ENCODE measurements at regions not wholly inside any gene's neighbourhood (a gene's known extent, or its start where the extent isn't known, plus 50 kb on each side); places are given as distances from the start of the nearest gene placed in this dataset.

- H3K4ac ChIP-seq (ENCODE audit: low read depth, low read length), result no peak overlapping the region
- TF ChIP-seq CTCF (conservative IDR thresholded peaks at IDR 0.05), result no peak
- H3K9me3 ChIP-seq (ENCODE audit: control insufficient read depth, low read depth, low read length), result no peaks in the 10 kb centered on the region
- H3K4me2 ChIP-seq (ENCODE audit: insufficient read depth, insufficient read length, low read length), result no peak overlapping the region
- no peaks in the 10 kb centered on the region for H3K27me3 Mint-ChIP-seq (ENCODE audit: low read depth)
- no peaks in the 10 kb centered on the region for H3K79me2 ChIP-seq (ENCODE audit: insufficient read depth, low read length)
- H3K4me3 Mint-ChIP-seq, result no peak overlapping the region
- H3K9ac ChIP-seq (ENCODE audit: extremely low read depth, insufficient read length, low read length), result no peak overlapping the region
- no peaks in the 10 kb centered on the region for H3K27me3 ChIP-seq (ENCODE audit: insufficient read depth, low read length)
- H2BK5ac ChIP-seq (ENCODE audit: insufficient read length, low read length), result no peak overlapping the region
- no peak overlapping the region for H2BK120ac ChIP-seq (ENCODE audit: low read depth, low read length, poor library complexity, severe bottlenecking)
- no peaks in the 10 kb centered on the region for H3K4me1 ChIP-seq (ENCODE audit: insufficient read depth, low read length)
- H3K14ac ChIP-seq (ENCODE audit: insufficient read depth, low read length), result no peak overlapping the region
- H3K23me2 ChIP-seq (ENCODE audit: insufficient read length, low read depth, low read length, poor library complexity, severe bottlenecking), result no peaks in the 10 kb centered on the region
- no peaks in the 10 kb centered on the region for H3K79me1 ChIP-seq (ENCODE audit: insufficient read depth, low read depth, low read length, poor library complexity, severe bottlenecking)
- H3K27ac ChIP-seq (ENCODE audit: insufficient read length, low read depth, low read length), result no peak overlapping the region
- no peak overlapping the region for H4K5ac ChIP-seq (ENCODE audit: insufficient read length, low read depth, low read length)
- WGBS (ENCODE audit: extremely low coverage, insufficient read length, low lambda C conversion rate), result no CpG with 5 or more reads among the region's 2 CpGs
- no peak overlapping the region for H4K8ac ChIP-seq (replicated peaks; ENCODE audit: insufficient read length, low read depth, low read length)
- H3K4me1 Mint-ChIP-seq, result no peaks in the 10 kb centered on the region
- no peak overlapping the region for H4K91ac ChIP-seq (ENCODE audit: insufficient read length, low read depth, low read length)
- H2BK15ac ChIP-seq (ENCODE audit: low read depth, low read length), result no peak overlapping the region
- no peak overlapping the region for H3K18ac ChIP-seq (ENCODE audit: insufficient read length, low read depth, low read length)
- H3K9me3 Mint-ChIP-seq, result no peaks in the 10 kb centered on the region
- H3T11ph ChIP-seq (ENCODE audit: low read length), result no peak overlapping the region
- H3K36me3 Mint-ChIP-seq (ENCODE audit: insufficient read depth in 1 of 3, low read depth in 3 of 3), result no peaks in the 10 kb centered on the region
- no peak overlapping the region for H2BK20ac ChIP-seq (ENCODE audit: low read depth, low read length, poor library complexity, severe bottlenecking)
- no peak overlapping the region for H3K27ac Mint-ChIP-seq
- H2AFZ ChIP-seq (ENCODE audit: low read length), result no peak overlapping the region
- H3K56ac ChIP-seq (ENCODE audit: insufficient read length, low read depth, low read length), result no peak overlapping the region
- DNase-seq, result no peak
- no peaks in the 10 kb centered on the region for H4K20me1 ChIP-seq (ENCODE audit: control insufficient read depth, insufficient read depth, insufficient read length)
- H2AK5ac ChIP-seq (ENCODE audit: insufficient read length, low read length), result no peak overlapping the region
- no peak overlapping the region for H3K23ac ChIP-seq (ENCODE audit: insufficient read length, low read depth, low read length)
- H2BK12ac ChIP-seq (ENCODE audit: insufficient read length, low read depth, low read length), result no peak overlapping the region
Observed at GRCh38 chr1:113265196-113265595, 125.1 kb upstream of the MAGI3 start.
